Gastrocnemius medialis (tissue), 4 donors: ENCODE measurements at regions not wholly inside any gene's neighbourhood (a gene's known extent, or its start where the extent isn't known, plus 50 kb on each side); places are given as distances from the start of the nearest gene placed in this dataset.
A peak's percentile ranks its signal among the peaks of the same experiment; 100 is the strongest.

ENCODE experiments used
- ATAC-seq, 2 donors: fragments of 150-250 bp; one replicate each; pipeline ENCODE4 v1.9.1; 2016
- DNase-seq, 2 donors: peaks; one replicate each; pipeline ENCODE4 v3.0.0-alpha.2; 2019
- H3K27ac ChIP-seq, 4 donors: fragments of 200-600 bp; sonication (generic); 1 replicate in 1 of 4; 2 replicates in 3 of 4; pipeline ENCODE4 v1.5.1; 2016 to 2018; ENCODE audit warnings: mild to moderate bottlenecking in 2 of 4, moderate library complexity in 1 of 4
- H3K27me3 ChIP-seq, 3 donors: fragments of 200-600 bp; sonication (generic) in 2 of 3; 1 replicate in 1 of 3; 2 replicates in 2 of 3; pipeline versions ENCODE4 v1.5.1 to v1.6.0; 2016 to 2019; ENCODE audit warnings: mild to moderate bottlenecking in 1 of 3, moderate library complexity in 1 of 3
- H3K36me3 ChIP-seq, 2 donors: fragments of 200-600 bp; sonication (generic) in 1 of 2; one replicate each; pipeline ENCODE4 v1.5.1; 2017 to 2018
- H3K4me1 ChIP-seq, 2 donors: fragments of 200-600 bp; sonication (generic) in 1 of 2; one replicate each; pipeline ENCODE4 v1.5.1; 2016 to 2017; ENCODE audit warnings: mild to moderate bottlenecking in 2 of 2
- H3K4me3 ChIP-seq, 4 donors: fragments of 200-600 bp; sonication (generic) in 3 of 4; 1 replicate in 1 of 4; 2 replicates in 3 of 4; pipeline ENCODE4 v1.5.1; 2016 to 2019; ENCODE audit warnings: mild to moderate bottlenecking in 2 of 4
- H3K9me3 ChIP-seq, 3 donors: fragments of 200-600 bp; sonication (generic) in 2 of 3; 1 replicate in 1 of 3; 2 replicates in 2 of 3; pipeline ENCODE4 v1.5.1; 2016 to 2019
- CTCF ChIP-seq, 5 experiments: fragments of 450-650 bp in 3 of 5; fragments of 200-600 bp in 2 of 5; sonication (generic) in 2 of 5; IDR thresholded peaks in 4 of 5; conservative IDR thresholded peaks in 1 of 5; 1 replicate in 4 of 5; 2 replicates in 1 of 5; pipeline ENCODE4 v1.5.1; 2016 to 2019; ENCODE audit warnings: antibody characterized with exemption in 5 of 5, mild to moderate bottlenecking in 3 of 5, moderate library complexity in 3 of 5
- POLR2A ChIP-seq, 2 donors: fragments of 450-650 bp; IDR thresholded peaks; one replicate each; pipeline ENCODE4 v1.6.1; 2017; ENCODE audit warnings: antibody characterized with exemption in 2 of 2, mild to moderate bottlenecking in 2 of 2, moderate library complexity in 2 of 2
- in situ Hi-C, 4 donors: fragments of 200-750 bp; cut with MboI; loops; one replicate each; pipeline versions ENCODE4 v1.15.0 to v1.8.0; 2017; ENCODE audit warnings: low sequenced_read_pairs in 4 of 4
- intact Hi-C: fragments of 100-400 bp; cut with DNase I; formaldehyde crosslinking; loops from one replicate; pipeline ENCODE4 v1.15.1; 2023; ENCODE audit warnings: low total_unique reads

GRCh38 chr5:159507661-159508060, 177.4 kb upstream of the IL12B start:
- Histone ChIP-seq H3K27me3 (no peaks in the 10 kb centered on the region), H3K4me3 (no peak overlapping the region), H3K4me1 (peaks cover 0 to 33% of the 10 kb centered on the region in 2 donors), H3K9me3 (no peaks in the 10 kb centered on the region), H3K27ac (peak overlapping the region in 3 of 4 donors; percentile 50 to 72 (median 58)), H3K36me3 (no peaks in the 10 kb centered on the region)
- peak; percentile 28 for ATAC-seq
- TF ChIP-seq POLR2A (IDR thresholded peaks at IDR 0.05): no peak
- TF ChIP-seq CTCF (IDR thresholded peaks at IDR 0.05 in 4 of 5, conservative IDR thresholded peaks at IDR 0.05 in 1 of 5): no peak
- DNase-seq: no peak
- intact Hi-C loops: loop anchor here (1.0 kb wide), 1 partner anchor 35 kb away; no protein-coding TSS in a partner anchor
- in situ Hi-C loops: loop anchor here in 1 of 4 donors (25.0 kb wide), 1 partner anchor 405 kb away; the partner anchor contains the start of gene ADRA1B

- intact Hi-C loops: loop anchor here (1.0 kb wide), 1 partner anchor 36 kb away; no protein-coding TSS in a partner anchor
- H3K9me3 ChIP-seq: no peaks in the 10 kb centered on the region
- DNase-seq (peak in 1 of 2 donors; percentile 29), ATAC-seq (peak; percentile 67 to 73)
- no peaks in the 10 kb centered on the region for H3K27me3 ChIP-seq
- H3K4me1 ChIP-seq: peaks cover 0 to 33% of the 10 kb centered on the region in 2 donors
- in situ Hi-C loops: loop anchor here in 1 of 4 donors (25.0 kb wide), 1 partner anchor 404 kb away; the partner anchor contains the start of gene ADRA1B
- H3K36me3 ChIP-seq: no peaks in the 10 kb centered on the region
- TF ChIP-seq CTCF (IDR thresholded peaks at IDR 0.05 in 4 of 5, conservative IDR thresholded peaks at IDR 0.05 in 1 of 5): no peak
- TF ChIP-seq POLR2A (IDR thresholded peaks at IDR 0.05): no peak
- H3K27ac ChIP-seq: peak overlapping the region in 3 of 4 donors; percentile 50 to 72 (median 58)
- H3K4me3 ChIP-seq: no peak overlapping the region
These were observed 178.1 kb upstream of the IL12B start for GRCh38 chr5:159508344-159508743.

- Histone ChIP-seq H3K4me3 (no peak overlapping the region), H3K36me3 (no peaks in the 10 kb centered on the region), H3K9me3 (no peaks in the 10 kb centered on the region), H3K27ac (peak overlapping the region in 3 of 4 donors; percentile 50 to 72 (median 58)), H3K27me3 (no peaks in the 10 kb centered on the region), H3K4me1 (peaks cover 0 to 33% of the 10 kb centered on the region in 2 donors)
- intact Hi-C loops (no loop called here), in situ Hi-C loops (loop anchor here in 1 of 4 donors (25.0 kb wide), 1 partner anchor 403 kb away; the partner anchor contains the start of gene ADRA1B)
- no peak for TF ChIP-seq CTCF (IDR thresholded peaks at IDR 0.05 in 4 of 5, conservative IDR thresholded peaks at IDR 0.05 in 1 of 5)
- no peak for TF ChIP-seq POLR2A (IDR thresholded peaks at IDR 0.05)
- no peak for DNase-seq
- no peak for ATAC-seq
These were observed 178.8 kb upstream of the IL12B start for GRCh38 chr5:159509002-159509660.

GRCh38 chr5:159510282-159510681, 180.0 kb upstream of the IL12B start:
- H3K9me3 ChIP-seq: no peaks in the 10 kb centered on the region
- no peak overlapping the region for H3K4me3 ChIP-seq
- intact Hi-C loops (loop anchor here (1.0 kb wide), 1 partner anchor 59 kb away; no protein-coding TSS in a partner anchor), in situ Hi-C loops (loop anchor here in 2 of 4 donors (10.0 to 25.0 kb wide), 2 partner anchors 402 to 405 kb away; partner anchors contain the start of gene ADRA1B (in 2 of the 2))
- peaks cover 0 to 33% of the 10 kb centered on the region in 2 donors for H3K4me1 ChIP-seq
- no peaks in the 10 kb centered on the region for H3K36me3 ChIP-seq
- peak overlapping the region in 3 of 4 donors; percentile 12 to 59 (median 44) for H3K27ac ChIP-seq
- ATAC-seq (peak; percentile 82 to 83), DNase-seq (peak; percentile 67 to 81)
- TF ChIP-seq CTCF (IDR thresholded peaks at IDR 0.05 in 4 of 5, conservative IDR thresholded peaks at IDR 0.05 in 1 of 5) (peak in 1 of 5 experiments; percentile 16), POLR2A (IDR thresholded peaks at IDR 0.05) (no peak)
- H3K27me3 ChIP-seq: no peaks in the 10 kb centered on the region
